ENCODE measurements at regions not wholly inside any gene's neighbourhood (a gene's known extent, or its start where the extent isn't known, plus 50 kb on each side); places are given as distances from the start of the nearest gene placed in this dataset.

GRCh38 chr9:29220596-29221251 is 1647.4 kb upstream of the C9orf72 start:
- Histone ChIP-seq H3K4me3 (ENCODE audit: low read depth in 2 of 2, low read length in 2 of 2) (no peak overlapping the region), H3K36me3 (ENCODE audit: control insufficient read depth, insufficient read depth, low read length) (no peaks in the 10 kb centered on the region), H3K27me3 (ENCODE audit: control insufficient read depth, insufficient read depth, low read length) (peaks cover 6% of the 10 kb centered on the region), H3K4me1 (ENCODE audit: control insufficient read depth, insufficient read depth, low read length) (no peaks in the 10 kb centered on the region), H3K9me3 (ENCODE audit: control insufficient read depth, insufficient read depth, low read depth, low read length) (no peaks in the 10 kb centered on the region), H3K27ac (ENCODE audit: low read length) (no peak overlapping the region)
- TF ChIP-seq CTCF (IDR thresholded peaks at IDR 0.05) = no peak
- no peak for TF ChIP-seq TCF7L2 (IDR thresholded peaks at IDR 0.05; ENCODE audit: low read depth, low read length)
- no peak for TF ChIP-seq REST (IDR thresholded peaks at IDR 0.05; ENCODE audit: insufficient read depth in 1 of 2, low read depth in 2 of 2, low read length in 1 of 2)
- no peak for TF ChIP-seq POLR2AphosphoS5 (IDR thresholded peaks at IDR 0.05; ENCODE audit: low read depth, low read length)
- no peak for TF ChIP-seq SIN3A (IDR thresholded peaks at IDR 0.05; ENCODE audit: borderline replicate concordance, insufficient read depth, low read depth, low read length)
- no peak for DNase-seq (ENCODE audit: low read depth, low spot score)
- BruUV-seq (replicated peaks) = no TSS peak
- ChIA-PET CTCF (interaction anchor here (0.5 kb wide), 1 partner anchor 8 kb away, joined by 4 read pairs; no protein-coding TSS in a partner anchor), POLR2A (no interaction called here)
- intact Hi-C loops (cut with micrococcal nuclease; ENCODE audit: unreplicated experiment) = loop anchor here (1.0 to 5.0 kb wide), 2 partner anchors 56 to 992 kb away; no protein-coding TSS in a partner anchor
- no peak for ATAC-seq
- in situ Hi-C loops (cut with HindIII; ENCODE audit: low pct_unique_long_range_greater_than_20kb, low sequenced_read_pairs) = no loop called here

- in situ Hi-C loops (cut with HindIII; ENCODE audit: low pct_unique_long_range_greater_than_20kb, low sequenced_read_pairs) = no loop called here
- no peaks in the 10 kb centered on the region for H3K9me3 ChIP-seq (ENCODE audit: control insufficient read depth, insufficient read depth, low read depth, low read length)
- ChIA-PET POLR2A (no interaction called here), CTCF (no interaction called here)
- H3K27me3 ChIP-seq (ENCODE audit: control insufficient read depth, insufficient read depth, low read length) = no peaks in the 10 kb centered on the region
- H3K4me3 ChIP-seq (ENCODE audit: low read depth in 2 of 2, low read length in 2 of 2) = no peak overlapping the region
- no peaks in the 10 kb centered on the region for H3K36me3 ChIP-seq (ENCODE audit: control insufficient read depth, insufficient read depth, low read length)
- no peaks in the 10 kb centered on the region for H3K4me1 ChIP-seq (ENCODE audit: control insufficient read depth, insufficient read depth, low read length)
- intact Hi-C loops (cut with micrococcal nuclease; ENCODE audit: unreplicated experiment) = no loop called here
- H3K27ac ChIP-seq (ENCODE audit: low read length) = no peak overlapping the region
- BruUV-seq (replicated peaks) = no TSS peak
- no peak for DNase-seq (ENCODE audit: low read depth, low spot score)
- TF ChIP-seq REST (IDR thresholded peaks at IDR 0.05; ENCODE audit: insufficient read depth in 1 of 2, low read depth in 2 of 2, low read length in 1 of 2) = no peak
- TF ChIP-seq CTCF (IDR thresholded peaks at IDR 0.05) = no peak
- TF ChIP-seq TCF7L2 (IDR thresholded peaks at IDR 0.05; ENCODE audit: low read depth, low read length) = no peak
- TF ChIP-seq SIN3A (IDR thresholded peaks at IDR 0.05; ENCODE audit: borderline replicate concordance, insufficient read depth, low read depth, low read length) = no peak
- TF ChIP-seq POLR2AphosphoS5 (IDR thresholded peaks at IDR 0.05; ENCODE audit: low read depth, low read length) = no peak
- ATAC-seq = no peak
Measured at GRCh38 chr9:29228558-29228957, 1655.3 kb upstream of the C9orf72 start.
